ENCODE measurements at regions not wholly inside any gene's neighbourhood (a gene's known extent, or its start where the extent isn't known, plus 50 kb on each side); places are given as distances from the start of the nearest gene placed in this dataset.
"Not testable (repeated sequence)": the region's sequence is repeated elsewhere in the genome, so short reads cannot be mapped to it uniquely, and the experiment has no call there.

GRCh38 chr2:204361738-204362137, 183.5 kb upstream of the PARD3B start:
- intact Hi-C loops (cut with DNase I) = no loop called here
- no peak for DNase-seq (ENCODE audit: low spot score)

DNA sequence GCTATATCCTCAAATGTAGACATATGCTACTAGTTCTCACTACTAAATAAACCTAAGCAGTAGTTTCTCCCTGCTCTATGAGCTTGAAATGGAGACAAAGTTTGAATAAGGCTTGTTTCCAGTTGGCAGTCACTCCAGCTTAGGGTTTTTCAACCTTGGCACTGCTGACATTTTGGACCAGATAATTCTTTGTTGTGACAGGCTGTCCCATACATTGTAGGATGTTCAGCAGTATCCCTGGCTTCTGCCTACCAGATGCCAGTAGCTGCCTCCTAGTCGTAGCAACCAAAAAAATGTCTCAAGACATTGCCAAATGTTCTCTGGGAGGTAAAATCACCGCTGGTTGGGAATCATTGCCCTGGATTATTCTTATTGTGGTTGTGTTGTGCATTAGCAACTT, 182.7 kb upstream of the PARD3B start:
- intact Hi-C loops (cut with DNase I) = no loop called here
- DNase-seq (ENCODE audit: low spot score) = no peak

- intact Hi-C loops (cut with DNase I) = no loop called here
- no peak for DNase-seq (ENCODE audit: low spot score)
These were observed 181.8 kb upstream of the PARD3B start for GRCh38 chr2:204363513-204363912.

GRCh38 chr2:204364860-204365535, 180.3 kb upstream of the PARD3B start:
- intact Hi-C loops (cut with DNase I) = no loop called here
- DNase-seq (ENCODE audit: low spot score) = peak; percentile 76

GRCh38 chr2:204365811-204366210, 179.5 kb upstream of the PARD3B start:
- intact Hi-C loops (cut with DNase I) = no loop called here
- no peak for DNase-seq (ENCODE audit: low spot score)

GRCh38 chr2:204367466-204367865, 177.8 kb upstream of the PARD3B start:
- DNase-seq (ENCODE audit: low spot score) = no peak
- intact Hi-C loops (cut with DNase I) = no loop called here

- no peak for DNase-seq (ENCODE audit: low spot score)
- intact Hi-C loops (cut with DNase I) = no loop called here
These were observed 175.0 kb upstream of the PARD3B start for GRCh38 chr2:204370172-204370718.

DNA sequence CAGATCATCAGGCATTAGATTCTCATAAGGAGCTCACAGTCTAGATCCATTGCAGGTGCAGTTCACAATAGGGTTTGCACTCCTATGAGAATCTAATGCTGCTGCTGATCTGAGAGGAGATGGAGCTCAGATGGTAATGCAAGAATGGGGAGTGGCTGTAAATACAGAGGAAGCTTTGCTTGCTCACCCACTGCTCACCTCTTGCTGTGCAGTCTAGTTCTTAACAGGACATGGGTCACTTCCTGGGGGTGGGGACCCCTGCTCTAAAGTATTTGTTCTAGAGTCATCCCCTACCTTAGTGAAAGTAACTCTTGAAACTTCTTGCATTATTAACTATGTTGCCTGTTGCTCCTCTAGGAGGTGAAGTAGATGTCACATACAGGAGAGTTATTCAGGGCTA, 171.3 kb upstream of the PARD3B start:
- intact Hi-C loops (cut with DNase I) = no loop called here
- DNase-seq (ENCODE audit: low spot score) = no peak

DNA sequence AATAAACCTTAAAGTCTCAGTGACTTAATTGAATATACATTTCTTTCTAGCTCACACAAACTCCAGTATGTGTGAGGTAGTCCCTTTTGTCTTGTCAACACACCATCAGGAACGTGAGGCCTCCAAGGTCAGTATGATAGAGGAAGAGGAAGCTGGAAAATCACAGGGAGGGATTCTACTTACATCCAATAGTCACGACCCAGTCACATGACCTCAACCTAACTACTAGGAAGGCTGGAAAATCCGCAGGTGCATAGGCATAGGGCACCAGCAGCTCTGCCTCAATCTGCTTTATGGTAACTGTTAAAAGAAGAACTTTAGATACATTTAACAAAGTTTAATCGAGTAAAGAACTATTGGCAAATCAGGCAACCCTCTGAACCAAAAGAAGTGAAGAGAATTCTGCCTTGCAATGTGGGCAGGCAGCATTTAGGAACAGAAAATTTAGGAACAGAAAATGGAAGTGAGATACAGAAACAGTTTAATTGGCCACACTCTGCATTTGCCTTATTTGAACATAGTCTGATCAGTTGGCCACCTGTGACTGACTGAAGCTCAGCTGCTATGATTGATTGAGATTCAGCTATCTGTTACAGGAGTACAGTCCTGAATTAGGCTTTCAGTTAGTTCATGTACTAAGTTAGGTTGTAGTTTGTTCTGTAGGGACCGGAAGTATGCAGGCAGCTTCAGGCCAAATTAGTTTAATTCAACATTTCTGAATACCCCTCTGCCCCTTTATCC, 165.0 kb upstream of the PARD3B start:
- intact Hi-C loops (cut with DNase I) = no loop called here

GRCh38 chr2:204386668-204387067, 158.6 kb upstream of the PARD3B start:
- intact Hi-C loops (cut with DNase I) = no loop called here

More for the DNA sequence above, 165.0 kb upstream of the PARD3B start:
- no peak for DNase-seq (ENCODE audit: low spot score)

DNA sequence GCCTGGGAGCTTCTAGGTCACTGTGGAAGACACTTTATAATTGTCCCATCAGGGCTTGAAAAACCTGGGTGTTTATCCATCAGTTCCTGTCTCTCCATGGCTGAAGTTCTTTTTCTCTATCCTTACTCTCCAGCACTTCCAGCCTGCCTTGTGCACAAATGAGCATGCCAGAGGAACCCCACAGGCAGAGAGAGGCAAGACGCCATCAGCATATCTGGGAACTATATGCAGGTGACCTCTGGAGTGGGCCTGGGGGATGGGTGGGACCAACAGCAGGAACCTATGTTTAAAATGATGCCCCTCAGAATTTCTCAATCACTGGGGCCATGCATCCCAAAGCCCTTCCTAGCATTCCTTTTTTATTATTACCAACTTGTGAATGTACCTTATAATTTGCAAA, 156.2 kb upstream of the PARD3B start:
- no peak for DNase-seq (ENCODE audit: low spot score)
- intact Hi-C loops (cut with DNase I) = no loop called here

More at GRCh38 chr2:204386668-204387067, 158.6 kb upstream of the PARD3B start:
- no peak for DNase-seq (ENCODE audit: low spot score)

GRCh38 chr2:204389856-204390255, 155.4 kb upstream of the PARD3B start:
- intact Hi-C loops (cut with DNase I) = no loop called here
- DNase-seq (ENCODE audit: low spot score) = no peak

GRCh38 chr2:204395539-204395938, 149.7 kb upstream of the PARD3B start:
- intact Hi-C loops (cut with DNase I) = no loop called here
- DNase-seq (ENCODE audit: low spot score) = no peak

- intact Hi-C loops (cut with DNase I) = no loop called here
- no peak for DNase-seq (ENCODE audit: low spot score)
These were observed 144.2 kb upstream of the PARD3B start for GRCh38 chr2:204401114-204401513.

DNA sequence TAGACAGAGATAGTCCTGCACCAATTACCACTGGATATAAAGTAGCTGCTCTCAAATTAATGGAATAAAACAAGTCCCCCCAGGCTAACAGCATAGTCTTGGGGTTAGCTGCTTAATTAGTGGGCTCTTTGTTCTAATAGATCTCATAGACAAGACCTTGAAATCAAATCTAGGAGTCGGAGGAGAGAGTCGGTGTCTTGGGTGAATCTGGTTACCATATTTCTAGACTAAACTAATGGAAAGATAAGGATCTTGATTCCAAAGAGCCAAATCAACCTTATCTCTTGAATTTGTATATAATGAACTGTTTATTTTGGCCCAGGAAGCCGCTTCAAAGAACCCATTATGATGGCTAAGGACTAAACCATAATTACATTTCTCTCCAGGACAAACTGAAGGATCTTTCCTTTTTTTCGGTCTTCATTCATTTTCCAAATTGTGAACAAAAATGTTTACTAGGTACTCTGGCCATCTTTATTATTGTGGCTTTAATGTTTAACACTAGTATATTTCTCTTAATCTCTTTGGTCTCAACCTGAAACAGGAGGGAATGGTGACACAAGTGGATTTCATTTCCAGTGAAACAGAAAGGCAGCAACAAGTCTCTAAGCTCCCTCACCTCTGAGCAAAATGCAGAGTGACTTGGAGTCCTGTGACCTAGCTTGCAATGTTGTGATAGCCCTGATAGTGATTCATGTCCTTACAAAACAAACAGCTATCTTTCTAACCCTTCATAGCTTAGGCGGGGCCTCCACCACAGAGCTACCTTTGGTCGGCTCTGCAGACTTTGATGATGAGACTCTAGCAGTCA, 137.9 kb upstream of the PARD3B start:
- intact Hi-C loops (cut with DNase I) = no loop called here

GRCh38 chr2:204412782-204413181, 132.5 kb upstream of the PARD3B start:
- intact Hi-C loops (cut with DNase I); DNase-seq (ENCODE audit: low spot score): not testable (repeated sequence)

More for the DNA sequence above, 137.9 kb upstream of the PARD3B start:
- no peak for DNase-seq (ENCODE audit: low spot score)

GRCh38 chr2:204415406-204416181, 129.7 kb upstream of the PARD3B start:
- intact Hi-C loops (cut with DNase I) = no loop called here
- no peak for DNase-seq (ENCODE audit: low spot score)

- intact Hi-C loops (cut with DNase I) = no loop called here
- DNase-seq (ENCODE audit: low spot score) = no peak
These were observed 129.0 kb upstream of the PARD3B start for GRCh38 chr2:204416236-204416635.

GRCh38 chr2:204425821-204426220, 119.5 kb upstream of the PARD3B start:
- intact Hi-C loops (cut with DNase I) = no loop called here

More at GRCh38 chr2:204425821-204426220, 119.5 kb upstream of the PARD3B start:
- no peak for DNase-seq (ENCODE audit: low spot score)
